ENCODE measurements at regions not wholly inside any gene's neighbourhood (a gene's known extent, or its start where the extent isn't known, plus 50 kb on each side); places are given as distances from the start of the nearest gene placed in this dataset.
A peak's percentile ranks its signal among the peaks of the same experiment; 100 is the strongest.
"Not testable (repeated sequence)": the region's sequence is repeated elsewhere in the genome, so short reads cannot be mapped to it uniquely, and the experiment has no call there.

DNA sequence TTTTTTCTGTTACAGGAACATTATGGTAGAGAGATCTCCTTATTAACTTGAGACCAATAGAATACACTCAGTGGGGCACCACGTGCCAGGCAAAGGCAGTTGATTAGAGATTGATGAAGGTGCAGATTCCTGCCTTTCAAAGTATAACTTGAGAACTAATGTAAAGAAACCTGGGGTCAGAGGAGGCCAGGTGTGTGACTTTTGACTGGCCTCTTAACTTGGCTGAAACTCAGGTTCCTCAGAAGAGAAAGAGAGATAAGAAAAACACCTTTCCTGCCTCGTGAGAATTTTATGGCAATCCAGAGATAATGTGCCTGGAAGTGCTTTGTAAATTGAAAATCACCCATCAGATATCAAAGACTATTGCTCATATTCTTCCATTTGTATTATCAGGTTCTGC is 110.7 kb upstream of the GZMB start:
- no peak for DNase-seq (ENCODE audit: low read depth in 2 of 2)

GRCh38 chr14:24741871-24742270 is 107.9 kb upstream of the GZMB start:
- DNase-seq (ENCODE audit: low read depth in 2 of 2), result no peak

GRCh38 chr14:24735984-24736630 is 102.1 kb upstream of the GZMB start:
- DNase-seq (ENCODE audit: low read depth in 2 of 2), result no peak

DNA sequence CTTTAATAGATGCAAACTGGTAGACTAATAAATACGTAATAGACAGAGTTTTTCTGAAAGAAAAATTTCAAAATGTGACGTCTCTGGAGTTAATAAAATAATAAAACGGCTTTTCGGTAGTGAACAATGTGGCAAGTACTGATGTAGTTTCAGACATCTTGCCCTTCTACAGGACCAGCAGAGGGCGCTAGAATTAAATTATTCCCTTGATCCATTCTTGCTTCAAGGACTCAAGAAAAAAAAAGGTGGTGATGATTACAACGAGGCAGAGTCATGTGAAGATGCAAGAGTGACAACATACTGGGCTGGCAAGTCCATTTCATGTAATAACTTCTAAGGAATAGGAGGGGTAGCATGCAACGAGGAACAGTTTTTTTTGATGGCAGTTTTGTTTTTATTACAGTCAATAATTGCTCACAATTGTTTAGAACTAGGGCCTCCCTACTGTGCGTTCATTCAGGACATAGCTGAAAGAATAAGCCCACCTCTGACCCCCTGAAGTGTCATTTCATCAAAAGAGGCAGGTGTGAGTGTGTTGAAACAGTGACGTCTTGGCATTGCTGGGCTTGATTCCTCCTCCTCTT is 101.0 kb upstream of the GZMB start:
- no peak for DNase-seq (ENCODE audit: low read depth in 2 of 2)

DNA sequence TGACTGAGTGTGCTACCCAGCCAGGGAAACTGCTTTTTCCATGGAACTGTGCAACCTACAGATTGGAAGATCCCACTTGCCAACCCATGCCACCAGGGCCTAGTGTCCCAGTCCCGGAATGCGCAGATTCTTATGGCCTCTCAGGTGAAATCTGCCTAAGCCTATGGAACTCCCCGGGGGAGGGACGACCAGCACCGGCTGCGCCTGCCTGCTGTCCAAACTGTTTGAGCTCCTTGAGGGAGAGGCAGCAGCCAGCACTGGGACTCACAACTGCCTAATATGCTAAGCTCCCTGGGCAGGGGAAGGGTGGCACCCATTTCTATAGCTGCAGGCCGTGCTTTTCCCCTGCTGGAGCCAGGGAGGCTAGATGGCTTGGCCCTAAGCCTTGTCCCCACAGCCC is 92.5 kb upstream of the GZMB start:
- DNase-seq (ENCODE audit: low read depth in 2 of 2), result no peak

- DNase-seq (ENCODE audit: low read depth in 2 of 2), result no peak
These were observed 91.3 kb upstream of the GZMB start for GRCh38 chr14:24725311-24725710.

GRCh38 chr14:24721775-24722174 is 87.8 kb upstream of the GZMB start:
- no peak for DNase-seq (ENCODE audit: low read depth in 2 of 2)

DNA sequence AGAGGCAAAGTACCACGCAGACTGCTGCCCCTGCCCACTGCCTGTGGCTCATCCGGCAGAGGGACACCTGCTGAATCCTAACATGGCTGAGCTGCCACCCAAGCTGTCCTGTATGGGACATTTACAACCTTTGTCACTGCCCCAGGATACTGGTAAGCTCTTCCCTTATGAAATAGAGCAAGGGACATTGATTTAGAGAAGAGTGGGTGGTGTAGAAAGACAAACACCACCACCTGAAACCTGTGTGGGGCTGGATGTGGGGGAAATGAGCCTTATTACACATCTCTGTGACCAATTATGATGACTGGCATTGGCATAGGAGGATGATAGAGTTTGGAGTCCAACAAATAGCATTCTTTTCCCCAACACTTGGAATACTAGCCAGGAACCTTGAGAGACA is 81.2 kb upstream of the GZMB start:
- no peak for DNase-seq (ENCODE audit: low read depth in 2 of 2)

DNA sequence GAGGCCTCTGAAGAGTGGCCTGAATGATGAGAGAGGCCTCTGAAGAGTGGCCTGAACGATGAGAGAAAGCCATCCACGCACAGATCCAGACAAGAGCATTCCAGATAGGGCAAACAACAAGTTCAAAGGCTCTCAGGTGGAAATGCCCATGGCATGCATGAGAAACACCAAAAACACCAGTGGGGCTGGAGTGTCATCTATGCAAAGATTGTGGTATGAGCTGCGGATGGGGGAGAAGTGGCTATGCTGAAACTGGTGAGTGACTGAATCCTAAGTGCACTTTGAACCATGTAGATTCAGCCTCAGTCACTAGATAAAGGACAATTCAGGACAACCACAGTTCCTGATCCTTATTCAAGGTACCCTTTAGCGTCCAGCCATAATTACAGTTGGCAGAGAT is 79.4 kb upstream of the GZMB start:
- no peak for DNase-seq (ENCODE audit: low read depth in 2 of 2)

- no peak for DNase-seq (ENCODE audit: low read depth in 2 of 2)
These were observed 78.9 kb upstream of the GZMB start for GRCh38 chr14:24712909-24713308.

DNA sequence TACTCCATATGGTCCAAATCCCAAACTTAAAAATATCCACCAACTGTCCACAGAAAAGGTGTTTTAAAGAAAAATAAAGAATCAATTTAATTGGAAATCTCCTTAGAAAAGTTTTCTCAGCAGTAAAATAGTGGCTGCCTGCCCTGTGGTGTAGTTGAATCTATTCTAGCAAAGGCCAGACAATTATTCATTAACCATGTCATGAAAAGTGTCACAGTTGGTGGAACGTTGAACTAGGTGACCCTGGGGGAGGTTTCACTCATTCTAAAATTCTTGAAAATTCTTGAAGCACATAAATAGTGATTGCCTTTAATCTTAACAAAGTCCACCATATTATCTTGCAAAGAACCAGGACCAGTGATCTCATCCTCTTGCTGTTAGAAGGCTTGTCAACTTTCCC is 78.4 kb upstream of the GZMB start:
- no peak for DNase-seq (ENCODE audit: low read depth in 2 of 2)

- DNase-seq (ENCODE audit: low read depth in 2 of 2), result peak; percentile 40
These were observed 76.6 kb upstream of the GZMB start for GRCh38 chr14:24710403-24711112.

DNA sequence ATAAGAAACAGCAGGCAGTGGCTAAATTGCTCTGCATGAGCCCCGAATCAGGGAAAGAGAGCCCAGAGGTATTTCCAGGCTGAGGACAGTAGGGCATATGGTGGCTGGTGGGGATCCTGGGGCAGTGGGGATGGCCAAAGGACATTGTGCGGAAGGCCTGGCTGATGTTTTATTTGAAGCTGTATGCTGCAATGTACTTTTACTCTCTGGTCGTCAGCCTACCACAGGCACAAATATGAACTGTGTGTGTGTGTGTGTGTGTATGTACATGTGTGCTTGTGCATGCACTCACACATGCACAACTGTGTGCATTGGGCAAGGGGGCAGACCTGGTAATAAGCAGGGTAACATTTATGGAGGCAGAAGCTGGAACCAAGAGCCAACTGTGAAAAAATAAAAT is 74.7 kb upstream of the GZMB start:
- DNase-seq (ENCODE audit: low read depth in 2 of 2), result no peak

DNA sequence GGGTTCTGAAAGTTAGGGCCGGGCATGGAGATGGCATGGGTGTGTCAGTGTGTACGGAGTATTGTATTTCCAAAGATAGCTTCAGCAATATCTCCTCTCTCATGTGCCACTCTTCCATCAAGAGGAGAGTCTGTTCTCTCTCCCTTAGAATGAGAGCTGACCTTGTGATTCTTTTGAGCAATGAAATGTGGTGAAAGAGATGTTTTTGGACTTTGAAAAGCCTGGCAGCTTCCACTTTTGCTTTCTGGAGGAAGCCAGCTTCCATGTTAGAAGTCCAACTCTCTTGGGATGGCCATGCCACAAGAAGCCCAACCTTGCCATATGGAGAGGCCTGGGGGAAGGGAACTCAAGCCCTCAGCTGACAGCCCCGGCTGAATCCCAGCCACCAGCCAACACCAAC is 72.4 kb upstream of the GZMB start:
- DNase-seq (ENCODE audit: low read depth in 2 of 2), result no peak

GRCh38 chr14:24705840-24706239 is 71.8 kb upstream of the GZMB start:
- DNase-seq (ENCODE audit: low read depth in 2 of 2), result no peak

GRCh38 chr14:24701062-24701461 is 67.1 kb upstream of the GZMB start:
- no peak for DNase-seq (ENCODE audit: low read depth in 2 of 2)

GRCh38 chr14:24700511-24700910 is 66.5 kb upstream of the GZMB start:
- no peak for DNase-seq (ENCODE audit: low read depth in 2 of 2)

GRCh38 chr14:24699052-24699451 is 65.1 kb upstream of the GZMB start:
- DNase-seq (ENCODE audit: low read depth in 2 of 2), result no peak

GRCh38 chr14:24696280-24696920 is 62.4 kb upstream of the GZMB start:
- not testable (repeated sequence) for DNase-seq (ENCODE audit: low read depth in 2 of 2)

DNA sequence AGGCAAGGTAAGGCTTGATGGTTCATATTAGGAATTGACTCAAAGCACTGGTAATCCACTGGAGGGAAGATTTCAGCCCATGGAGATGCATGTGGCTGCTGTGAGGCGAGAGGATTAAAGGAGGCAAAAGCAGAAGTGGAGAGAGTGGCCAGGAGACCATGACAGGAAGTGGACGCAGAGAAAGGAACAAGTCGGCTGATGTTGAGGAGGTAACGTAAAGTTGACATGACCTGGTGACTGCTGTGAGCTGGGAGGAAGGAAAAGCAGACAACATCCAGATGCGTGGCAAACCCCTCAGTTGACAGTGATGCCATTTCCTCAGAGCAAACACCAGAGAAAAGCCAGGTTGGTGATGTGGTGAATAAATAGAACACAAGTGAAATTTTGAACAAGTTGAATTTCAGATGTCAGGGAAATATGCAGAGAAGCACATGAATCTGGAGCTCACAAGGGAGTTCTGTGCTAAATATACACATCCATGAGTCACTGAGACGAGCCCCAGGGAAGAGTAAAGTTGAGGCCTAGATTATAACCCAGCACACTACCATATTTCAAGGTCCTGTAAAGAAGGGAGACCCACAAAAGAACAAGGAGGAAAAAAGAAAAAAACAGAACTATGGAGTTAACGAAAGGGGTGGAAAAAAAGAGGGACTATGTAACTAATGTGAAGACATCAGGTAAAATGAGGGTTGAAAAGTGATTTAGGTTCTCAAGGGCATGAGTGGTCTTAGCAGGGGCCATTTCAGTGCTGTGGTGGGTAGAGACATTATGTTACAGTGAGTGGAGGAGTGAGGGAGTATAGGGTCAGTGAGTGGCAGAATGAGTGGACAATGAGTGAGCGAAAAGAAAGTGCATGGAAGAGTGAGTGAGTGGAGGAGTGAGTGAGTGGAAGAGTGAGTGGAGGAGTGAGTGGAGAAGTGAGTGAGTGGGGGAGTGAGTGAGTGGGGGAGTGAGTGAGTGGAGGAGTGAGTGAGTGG is 61.6 kb upstream of the GZMB start:
- no peak for DNase-seq (ENCODE audit: low read depth in 2 of 2)

DNA sequence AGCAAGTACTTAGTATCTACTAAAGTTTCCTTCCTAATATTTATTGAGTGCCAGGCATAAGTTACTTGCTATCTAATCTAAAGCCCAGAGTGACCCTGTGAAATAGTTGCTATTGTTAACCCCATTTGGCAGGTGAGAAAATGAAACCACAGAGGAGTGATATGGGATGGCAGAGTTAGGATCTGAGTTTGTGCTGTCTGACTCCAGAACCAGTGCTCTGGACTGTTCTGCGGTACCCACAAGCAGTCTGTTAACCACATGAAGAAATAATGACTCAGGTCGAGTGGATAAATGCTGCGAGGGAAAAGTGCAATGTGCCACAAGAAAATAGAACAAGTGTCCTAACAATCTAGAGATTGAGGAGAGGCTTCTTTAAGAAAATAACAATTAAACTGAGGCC is 60.7 kb upstream of the GZMB start:
- no peak for DNase-seq (ENCODE audit: low read depth in 2 of 2)

DNA sequence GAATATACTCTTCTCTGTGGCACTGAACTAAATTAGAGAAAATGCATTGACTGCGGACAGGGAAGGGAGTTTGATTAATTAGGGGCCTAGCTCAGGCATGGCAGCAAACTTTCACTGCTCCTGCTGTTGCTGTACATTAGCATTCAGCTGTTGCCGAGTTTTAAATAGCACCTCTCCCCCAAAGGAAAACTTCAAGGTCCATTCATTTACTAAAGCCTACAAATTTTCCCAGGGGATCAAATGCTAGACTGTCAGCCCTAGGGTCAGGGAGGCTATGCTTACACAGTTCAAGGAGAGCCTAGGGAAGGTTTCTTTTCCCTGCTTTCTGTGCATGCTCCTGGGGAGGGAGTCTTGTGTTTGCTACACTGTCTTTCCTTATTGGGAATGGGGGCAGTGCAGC is 60.0 kb upstream of the GZMB start:
- no peak for DNase-seq (ENCODE audit: low read depth in 2 of 2)

Measured in stimulated activated CD8-positive, alpha-beta memory T cell treated with anti-CD3 and anti-CD28 coated beads, Interleukin-15, amount 100 ng/mL, for 48 hours (primary cell).